ENCODE measurements at regions not wholly inside any gene's neighbourhood (a gene's known extent, or its start where the extent isn't known, plus 50 kb on each side); places are given as distances from the start of the nearest gene placed in this dataset.
"Not testable (repeated sequence)": the region's sequence is repeated elsewhere in the genome, so short reads cannot be mapped to it uniquely, and the experiment has no call there.

DNA sequence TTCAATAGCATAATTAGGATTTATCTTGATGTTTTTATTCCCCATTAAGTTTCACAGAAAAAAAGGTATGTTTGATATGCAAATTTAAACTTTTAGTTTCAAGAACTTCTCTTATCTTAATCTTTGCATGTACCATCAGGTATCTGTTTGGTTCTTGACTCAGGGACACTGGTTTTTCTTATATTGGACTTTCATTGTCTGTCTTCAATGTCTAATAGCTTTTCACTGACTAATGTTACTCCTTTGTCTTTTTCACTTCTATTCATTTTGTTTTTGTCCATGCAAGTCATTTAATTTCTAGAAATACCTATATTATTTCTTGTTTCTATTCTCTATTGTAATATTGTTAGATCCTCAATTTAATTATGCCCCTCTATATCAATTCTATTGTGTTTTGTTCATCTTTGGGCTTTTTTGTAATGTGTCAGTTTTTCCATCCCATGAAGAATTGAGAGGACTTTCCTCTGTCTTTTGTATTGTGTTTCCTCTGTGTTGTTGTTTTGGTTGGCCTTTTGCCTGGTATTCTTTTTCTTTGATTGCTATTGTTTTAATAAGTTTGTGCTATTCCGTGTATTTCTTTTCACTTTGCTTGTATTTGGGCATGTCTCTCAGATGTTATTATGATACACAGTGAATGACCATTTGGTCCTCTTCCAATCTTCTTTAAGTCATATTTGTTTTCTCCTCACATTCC is 58.3 kb upstream of the ANKRD10 start:
- Histone ChIP-seq H3K36me3 (no peaks in the 10 kb centered on the region), H3K4me1 (peaks cover 0 to 3% (median 0%) of the 10 kb centered on the region in 9 donors), H3K27ac (no peak overlapping the region), H3K27me3 (peaks cover 0 to 4% (median 0%) of the 10 kb centered on the region in 7 donors), H3K4me3 (no peak overlapping the region), H3K9me3 (peaks cover 0 to 27% (median 4%) of the 10 kb centered on the region in 11 donors)
- ATAC-seq = no peak
- intact Hi-C loops (cut with DNase I) = no loop called here
- DNase-seq = no peak
- TF ChIP-seq, protein P1, sequence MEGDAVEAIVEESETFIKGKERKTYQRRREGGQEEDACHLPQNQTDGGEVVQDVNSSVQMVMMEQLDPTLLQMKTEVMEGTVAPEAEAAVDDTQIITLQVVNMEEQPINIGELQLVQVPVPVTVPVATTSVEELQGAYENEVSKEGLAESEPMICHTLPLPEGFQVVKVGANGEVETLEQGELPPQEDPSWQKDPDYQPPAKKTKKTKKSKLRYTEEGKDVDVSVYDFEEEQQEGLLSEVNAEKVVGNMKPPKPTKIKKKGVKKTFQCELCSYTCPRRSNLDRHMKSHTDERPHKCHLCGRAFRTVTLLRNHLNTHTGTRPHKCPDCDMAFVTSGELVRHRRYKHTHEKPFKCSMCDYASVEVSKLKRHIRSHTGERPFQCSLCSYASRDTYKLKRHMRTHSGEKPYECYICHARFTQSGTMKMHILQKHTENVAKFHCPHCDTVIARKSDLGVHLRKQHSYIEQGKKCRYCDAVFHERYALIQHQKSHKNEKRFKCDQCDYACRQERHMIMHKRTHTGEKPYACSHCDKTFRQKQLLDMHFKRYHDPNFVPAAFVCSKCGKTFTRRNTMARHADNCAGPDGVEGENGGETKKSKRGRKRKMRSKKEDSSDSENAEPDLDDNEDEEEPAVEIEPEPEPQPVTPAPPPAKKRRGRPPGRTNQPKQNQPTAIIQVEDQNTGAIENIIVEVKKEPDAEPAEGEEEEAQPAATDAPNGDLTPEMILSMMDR (IDR thresholded peaks at IDR 0.05) = no peak
- WGBS, 2 donors = 66 to 68% methylated on average over 1 of the region's 1 CpG

DNA sequence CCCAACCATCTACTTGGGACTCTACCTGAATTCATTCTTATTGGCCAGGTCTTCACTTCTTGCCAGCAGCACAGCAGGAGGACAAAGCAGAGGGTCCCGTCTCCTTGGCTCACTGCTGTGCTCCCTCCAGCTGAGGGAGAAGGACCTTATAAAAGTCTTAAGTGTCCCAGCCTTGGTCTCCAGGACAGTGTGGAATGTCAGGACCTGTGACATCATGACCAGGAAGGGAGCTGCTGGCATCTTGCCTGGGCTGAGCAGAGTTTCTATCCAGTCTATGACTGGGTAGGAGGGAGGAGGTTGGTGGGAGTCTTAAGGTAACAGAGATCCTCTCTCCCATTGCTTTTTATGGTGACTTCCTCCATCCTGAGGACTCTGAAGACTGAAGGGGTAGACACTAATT is 56.6 kb upstream of the ANKRD10 start:
- no peaks in the 10 kb centered on the region for H3K4me1 ChIP-seq
- ATAC-seq = no peak
- H3K27me3 ChIP-seq = peaks cover 0 to 4% (median 0%) of the 10 kb centered on the region in 7 donors
- H3K36me3 ChIP-seq = no peaks in the 10 kb centered on the region
- DNase-seq = no peak
- H3K27ac ChIP-seq = no peak overlapping the region
- H3K9me3 ChIP-seq = peaks cover 0 to 28% (median 4%) of the 10 kb centered on the region in 11 donors
- WGBS, 2 donors = 67 to 85% methylated on average over 1 of the region's 1 CpG
- no peak overlapping the region for H3K4me3 ChIP-seq
- TF ChIP-seq, protein P1 (IDR thresholded peaks at IDR 0.05) = no peak
- intact Hi-C loops (cut with DNase I) = no loop called here

DNA sequence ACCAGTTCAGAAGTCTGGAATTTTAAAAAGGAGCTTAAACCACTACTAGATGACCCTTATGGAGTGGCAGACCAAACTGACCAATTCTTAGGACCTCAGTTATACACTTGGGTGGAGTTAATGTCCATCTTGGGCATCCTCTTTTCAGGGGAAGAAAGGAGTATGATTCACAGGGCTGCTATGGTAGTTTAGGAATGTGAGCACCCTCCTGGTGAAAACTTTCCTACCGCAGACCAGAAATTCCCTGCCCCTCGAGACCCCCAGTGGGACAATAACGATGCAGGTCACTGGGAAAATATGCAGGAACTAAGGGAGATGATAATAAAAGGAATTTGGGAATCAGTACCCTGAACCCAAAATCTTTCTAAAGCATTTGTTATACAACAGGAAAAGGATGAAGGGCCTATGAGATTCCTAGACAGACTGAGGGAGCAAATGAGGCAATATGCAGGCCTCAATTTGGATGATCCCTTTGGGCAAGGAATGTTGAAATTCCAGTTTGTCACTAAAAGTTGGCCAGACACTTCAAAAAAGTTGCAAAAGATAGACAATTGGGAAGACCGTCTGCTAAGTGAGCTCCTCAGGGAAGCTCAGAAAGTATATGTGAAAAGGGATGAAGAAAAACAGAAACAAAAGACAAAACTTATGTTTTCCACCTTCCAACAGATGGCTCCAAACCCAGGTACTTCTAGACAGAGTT is 52.4 kb upstream of the ANKRD10 start:
- peaks cover 0 to 39% (median 16%) of the 10 kb centered on the region in 11 donors for H3K9me3 ChIP-seq
- 76 to 82% methylated on average over 4 of the region's 4 CpGs for WGBS, 2 donors
- H3K4me1 ChIP-seq; H3K27ac ChIP-seq; H3K36me3 ChIP-seq; ATAC-seq; H3K27me3 ChIP-seq; intact Hi-C loops (cut with DNase I); H3K4me3 ChIP-seq; DNase-seq: not testable (repeated sequence)

DNA sequence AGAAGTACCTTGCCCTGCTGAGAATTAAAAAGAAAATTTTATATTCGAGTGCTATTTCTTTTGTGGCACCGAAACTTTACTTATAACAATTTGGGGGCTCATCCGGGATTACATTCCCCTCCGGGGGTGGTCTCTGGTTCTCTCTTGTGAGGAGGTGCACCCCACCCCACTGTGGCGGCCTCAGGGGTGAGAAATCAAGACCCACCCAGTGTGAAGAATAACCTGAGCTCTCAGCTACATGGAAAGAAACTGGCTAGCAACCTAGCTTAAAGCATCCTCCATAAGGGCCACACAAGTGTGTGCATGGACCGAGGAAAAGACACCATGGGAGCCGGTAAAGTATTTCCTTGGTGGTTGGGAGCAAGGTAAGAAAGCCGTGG is 50.9 kb upstream of the ANKRD10 start:
- intact Hi-C loops (cut with DNase I) = no loop called here
- H3K27ac ChIP-seq = no peak overlapping the region
- H3K4me1 ChIP-seq = no peaks in the 10 kb centered on the region
- H3K36me3 ChIP-seq = no peaks in the 10 kb centered on the region
- H3K27me3 ChIP-seq = no peaks in the 10 kb centered on the region
- TF ChIP-seq, protein P1 (IDR thresholded peaks at IDR 0.05) = no peak
- ATAC-seq = no peak
- DNase-seq = no peak
- peaks cover 0 to 48% (median 17%) of the 10 kb centered on the region in 11 donors for H3K9me3 ChIP-seq
- H3K4me3 ChIP-seq = no peak overlapping the region
- 84 to 90% methylated on average over 8 of the region's 8 CpGs for WGBS, 2 donors

All from heart right ventricle (tissue), 16 donors.